NCI-H2081 treated with DMSO at 0.1 percent for 48 hours (cell line): ENCODE measurements at regions not wholly inside any gene's neighbourhood (a gene's known extent, or its start where the extent isn't known, plus 50 kb on each side); places are given as distances from the start of the nearest gene placed in this dataset.
"Not testable (repeated sequence)": the region's sequence is repeated elsewhere in the genome, so short reads cannot be mapped to it uniquely, and the experiment has no call there.

ENCODE experiments used
- DNase-seq: peaks from one replicate; lab custom pipeline; 2025; lab: John Stamatoyannopoulos, UW

DNA sequence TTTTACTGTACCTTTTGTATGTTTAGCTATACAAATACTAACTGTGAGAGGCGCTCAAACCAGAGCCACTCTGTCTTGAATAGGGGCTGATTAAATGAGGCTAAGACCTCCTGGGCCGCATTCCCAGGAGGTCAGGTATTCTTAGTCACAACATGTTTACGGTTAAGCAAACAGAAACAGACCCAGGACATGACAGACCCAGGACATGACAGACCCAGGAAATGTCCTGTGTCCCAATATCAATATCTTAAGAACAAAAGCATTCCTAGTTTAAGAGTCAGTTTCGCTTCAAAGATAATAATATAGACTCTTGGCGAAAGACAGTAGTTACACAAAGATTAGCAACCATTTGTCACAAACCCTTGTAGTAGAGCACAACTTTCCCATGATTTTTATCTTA, 304.5 kb downstream of the CCSER2 start:
- no peak for DNase-seq

DNA sequence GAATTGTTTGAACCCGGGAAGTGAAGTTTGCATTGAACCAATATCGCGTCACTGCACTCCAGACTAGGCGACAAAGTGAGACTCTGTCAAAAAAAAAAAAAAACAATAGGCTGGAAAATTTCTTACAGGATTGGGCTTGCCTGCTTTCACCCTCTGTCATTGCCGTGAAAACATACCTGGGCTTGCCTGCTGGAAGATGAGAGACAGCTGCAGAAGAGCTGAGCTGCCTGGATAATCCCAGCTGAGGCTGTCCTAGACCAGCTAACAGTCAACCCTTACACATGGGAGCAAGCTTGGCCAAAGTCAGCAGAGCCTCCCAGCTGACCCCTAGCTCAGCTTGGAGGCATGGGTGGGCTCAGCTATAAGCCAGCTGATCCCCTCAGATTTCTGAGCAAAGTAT, 306.2 kb downstream of the CCSER2 start:
- no peak for DNase-seq

- not testable (repeated sequence) for DNase-seq
Measured at GRCh38 chr10:84650628-84651027, 322.2 kb downstream of the CCSER2 start.

DNA sequence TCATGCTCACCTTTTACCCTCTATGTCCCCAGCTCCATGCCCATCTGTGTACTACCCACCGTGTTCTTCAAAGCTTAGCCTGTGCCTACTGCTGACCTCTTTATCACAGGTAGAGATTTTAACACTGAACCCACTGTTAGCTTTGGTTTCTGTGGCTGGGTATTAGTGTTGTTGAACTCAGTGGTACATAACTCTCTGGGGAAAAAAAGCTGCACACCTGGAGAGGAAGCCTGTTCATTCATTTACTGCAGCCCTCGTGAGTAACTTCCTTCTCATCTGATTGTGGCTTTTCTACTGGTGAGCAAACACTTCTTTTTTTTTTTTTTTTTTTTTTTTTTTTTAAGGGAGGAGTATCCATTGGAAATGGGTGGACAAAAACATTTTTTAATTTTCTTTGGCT, 326.3 kb downstream of the CCSER2 start:
- DNase-seq, result no peak

DNA sequence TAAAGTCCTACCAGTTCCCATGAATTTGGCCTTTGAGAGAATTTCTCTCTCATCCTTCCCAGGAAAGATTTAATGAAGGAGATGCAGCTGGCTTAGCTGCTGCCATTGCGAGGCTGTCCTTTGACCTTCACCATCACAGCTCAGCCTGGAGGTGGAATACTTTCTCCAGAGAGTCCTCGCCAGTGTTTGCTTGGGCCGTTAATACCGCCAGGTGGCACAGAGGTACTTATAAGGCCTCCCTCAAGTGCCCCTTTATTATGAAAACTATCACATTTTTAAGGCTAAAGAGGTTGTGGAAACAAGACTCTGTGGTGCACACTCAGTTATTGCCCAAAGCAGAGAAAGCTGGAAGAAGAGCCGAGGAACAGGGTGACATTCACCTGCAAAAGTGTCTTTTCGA, 330.6 kb downstream of the CCSER2 start:
- DNase-seq, result no peak

DNA sequence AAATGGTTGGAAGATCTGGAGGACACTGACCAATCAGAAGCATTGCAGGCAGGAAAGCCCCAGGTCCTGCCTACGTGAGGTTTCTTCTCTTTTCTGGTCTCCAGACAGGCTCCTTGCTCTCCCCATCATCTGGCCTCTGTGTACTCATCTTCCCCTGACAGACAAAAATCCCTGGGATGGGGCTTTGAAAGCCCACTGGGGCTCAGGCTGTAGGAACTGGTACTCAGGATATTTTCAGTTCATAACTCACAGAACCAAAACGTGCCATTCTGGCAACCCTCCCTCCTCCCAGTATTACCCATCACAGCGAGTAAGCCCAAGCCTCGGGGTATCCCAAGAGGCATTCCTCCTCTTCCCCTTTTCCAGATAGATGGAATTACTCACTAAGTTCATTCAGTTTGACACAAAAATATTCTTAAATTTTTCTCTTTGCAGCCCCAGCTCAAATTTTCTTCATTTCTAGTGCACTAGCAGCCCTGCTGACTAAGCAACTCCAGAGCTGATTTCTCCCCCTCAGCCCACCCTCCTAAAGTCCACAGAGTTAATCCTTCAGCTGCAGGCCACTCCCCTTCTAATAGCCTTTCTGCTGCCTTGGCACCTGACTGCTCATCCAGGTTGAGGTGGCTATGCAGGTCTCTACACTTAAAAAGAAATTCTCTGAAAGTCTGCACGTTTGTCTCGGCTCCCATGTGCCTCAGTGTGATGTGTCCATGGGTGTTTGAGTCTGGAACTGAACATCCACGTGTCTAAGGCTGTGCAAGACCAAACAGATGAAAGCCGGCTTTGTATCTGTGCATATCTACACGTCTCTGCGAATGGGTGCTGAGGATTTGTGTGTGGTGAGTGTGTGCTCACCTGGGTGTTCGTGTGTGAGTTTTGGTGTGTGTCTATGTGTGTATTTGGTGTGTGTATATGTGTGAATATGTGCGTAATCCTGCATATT, 331.4 kb downstream of the CCSER2 start:
- no peak for DNase-seq

DNA sequence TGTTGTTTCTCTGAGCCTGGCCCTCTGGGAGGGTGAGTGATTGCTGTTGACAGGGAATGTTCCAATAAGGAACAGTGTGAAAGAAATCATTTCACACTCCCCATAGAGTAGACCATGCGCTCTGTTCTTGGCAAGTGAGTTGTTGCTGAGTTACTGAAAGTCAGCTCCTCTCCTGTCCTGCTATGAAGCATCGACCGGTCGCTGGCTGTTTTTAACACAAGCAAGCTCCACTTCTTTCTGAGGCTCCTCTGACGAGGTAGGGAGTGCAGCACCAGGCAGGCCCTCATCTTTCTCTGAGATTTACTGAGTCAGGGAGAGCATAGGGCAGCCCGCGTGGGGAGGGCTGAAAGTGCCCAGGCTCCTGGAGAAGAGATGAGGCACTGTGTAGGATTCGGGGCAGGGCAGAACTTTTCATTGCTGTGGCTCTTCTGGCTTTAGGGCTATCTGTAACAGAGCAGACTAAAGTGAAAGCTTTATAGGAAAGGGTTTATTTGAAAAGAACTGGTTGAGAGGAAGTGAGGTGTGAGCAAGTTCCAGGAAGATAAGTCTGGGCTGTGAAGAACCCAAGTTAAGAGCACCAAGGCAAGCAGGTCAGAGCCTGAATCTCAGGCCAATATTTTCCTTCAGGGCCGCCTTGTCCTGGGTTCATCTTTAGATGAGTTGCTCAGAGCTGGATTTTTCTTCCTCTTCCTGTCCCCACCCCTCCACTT, 332.2 kb downstream of the CCSER2 start:
- DNase-seq, result no peak

DNA sequence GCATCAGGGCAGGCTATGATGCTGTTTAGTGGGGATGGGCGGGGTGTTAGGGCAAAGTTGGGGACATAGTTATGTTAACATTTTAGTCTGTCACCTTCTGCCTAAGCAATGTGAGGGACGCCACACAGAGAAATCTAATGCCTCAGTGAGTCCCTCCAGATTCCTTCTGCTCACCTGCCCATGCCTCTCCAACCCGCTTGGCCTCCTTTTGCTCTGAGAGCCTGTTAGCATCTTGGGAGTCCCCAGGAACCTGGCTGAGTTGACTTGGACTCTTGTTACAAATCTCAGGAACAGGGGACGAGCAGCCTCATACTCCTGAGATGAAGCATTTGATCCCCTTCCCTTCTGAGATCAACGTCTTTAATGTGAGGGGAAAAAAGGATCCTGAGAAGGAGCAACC, 336.8 kb downstream of the CCSER2 start:
- no peak for DNase-seq

DNA sequence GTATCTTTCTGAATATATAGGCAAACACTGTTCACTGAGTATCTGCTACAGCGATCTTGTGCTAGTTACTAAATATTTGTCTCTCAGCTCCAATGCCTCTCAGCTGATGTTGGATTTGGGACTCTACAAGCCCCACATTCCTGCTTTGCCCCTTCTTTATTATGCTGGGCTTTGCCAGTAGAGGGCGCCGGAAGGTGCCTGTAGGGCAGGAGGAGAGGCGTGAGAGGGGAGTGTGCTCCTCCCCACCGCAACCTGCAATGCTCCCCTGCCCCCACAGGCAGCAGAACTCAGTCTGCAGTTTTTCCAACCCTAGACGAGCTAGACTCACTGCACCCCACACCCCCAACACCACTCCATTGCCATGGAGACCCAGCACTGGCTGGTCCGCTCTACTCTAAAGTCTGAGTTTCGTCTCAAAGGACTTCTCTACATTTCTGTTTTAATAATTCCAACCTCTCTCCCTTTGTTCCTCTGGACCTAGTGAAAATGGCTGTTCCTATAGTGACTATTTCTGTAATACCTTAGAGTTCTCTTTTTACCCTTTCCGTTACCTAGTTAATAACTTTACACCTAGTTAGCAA, 337.6 kb downstream of the CCSER2 start:
- no peak for DNase-seq

DNA sequence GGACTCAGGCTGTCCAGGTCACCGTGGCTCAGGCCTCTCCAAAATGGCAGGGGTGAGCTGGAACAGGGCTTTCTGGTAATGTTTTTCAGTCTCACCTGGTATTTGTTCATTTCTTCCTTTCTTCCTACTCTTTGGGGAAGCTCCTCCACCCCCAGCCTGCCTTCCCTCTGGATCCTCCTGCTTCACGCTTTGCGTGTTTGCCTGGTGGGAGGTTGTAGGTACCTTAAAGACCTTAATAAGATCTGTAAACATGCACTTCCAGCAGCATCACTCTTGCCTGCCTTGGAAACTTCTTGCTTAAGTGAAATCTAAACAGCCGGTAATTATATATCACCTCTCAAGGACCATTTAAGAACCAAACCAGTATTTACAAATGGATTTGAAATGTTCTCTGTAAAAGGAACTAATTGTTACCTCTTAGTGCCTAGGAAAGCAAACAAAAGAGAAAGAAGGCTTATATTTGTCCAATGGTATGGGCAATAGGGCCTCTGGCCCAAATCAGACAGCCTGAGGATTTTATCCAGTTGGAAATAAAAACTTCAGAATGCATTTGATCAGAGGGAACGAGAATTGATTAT, 339.9 kb downstream of the CCSER2 start:
- no peak for DNase-seq

GRCh38 chr10:84675060-84675459, 346.7 kb downstream of the CCSER2 start:
- no peak for DNase-seq

DNA sequence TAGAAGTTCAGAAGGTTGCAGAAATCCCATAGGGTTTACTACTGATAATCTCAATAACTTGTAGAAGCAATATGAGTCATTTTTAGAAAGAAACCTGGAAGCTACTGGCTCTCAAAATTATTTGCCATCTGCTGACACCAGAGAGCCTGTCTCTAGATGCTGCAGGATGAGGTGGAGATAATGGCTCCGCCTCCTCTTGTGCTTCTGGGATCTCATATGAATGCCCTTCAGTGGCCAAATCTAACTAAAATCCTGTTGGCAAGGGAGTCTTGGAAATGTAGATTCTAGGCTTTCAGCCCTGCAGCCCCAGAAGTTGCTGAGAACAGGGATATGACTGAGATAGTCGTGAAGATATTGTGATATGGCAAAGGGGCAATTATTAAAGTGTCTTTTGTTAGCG, 348.1 kb downstream of the CCSER2 start:
- DNase-seq, result no peak

DNA sequence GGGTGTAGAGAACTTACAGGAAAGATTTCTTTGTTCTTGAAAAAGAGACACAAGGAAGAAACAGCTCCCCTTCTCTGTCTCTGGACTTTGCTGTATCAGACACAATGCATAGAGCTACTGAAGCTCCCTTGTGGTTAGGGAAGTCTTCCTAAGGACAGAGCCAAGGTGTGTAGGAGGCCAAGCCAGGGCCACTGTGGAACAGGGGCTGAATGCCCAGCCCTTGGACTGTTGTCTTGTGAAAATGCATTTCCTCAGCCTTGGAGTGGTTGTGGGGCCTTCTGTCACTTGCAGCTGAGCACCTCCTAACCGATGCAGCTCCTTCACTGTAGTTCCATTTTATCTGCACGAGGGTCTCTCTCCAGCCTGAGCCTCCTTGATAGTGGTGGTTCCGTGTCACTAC, 353.4 kb downstream of the CCSER2 start:
- no peak for DNase-seq

- no peak for DNase-seq
Measured at GRCh38 chr10:84683550-84683949, 355.2 kb downstream of the CCSER2 start.

DNA sequence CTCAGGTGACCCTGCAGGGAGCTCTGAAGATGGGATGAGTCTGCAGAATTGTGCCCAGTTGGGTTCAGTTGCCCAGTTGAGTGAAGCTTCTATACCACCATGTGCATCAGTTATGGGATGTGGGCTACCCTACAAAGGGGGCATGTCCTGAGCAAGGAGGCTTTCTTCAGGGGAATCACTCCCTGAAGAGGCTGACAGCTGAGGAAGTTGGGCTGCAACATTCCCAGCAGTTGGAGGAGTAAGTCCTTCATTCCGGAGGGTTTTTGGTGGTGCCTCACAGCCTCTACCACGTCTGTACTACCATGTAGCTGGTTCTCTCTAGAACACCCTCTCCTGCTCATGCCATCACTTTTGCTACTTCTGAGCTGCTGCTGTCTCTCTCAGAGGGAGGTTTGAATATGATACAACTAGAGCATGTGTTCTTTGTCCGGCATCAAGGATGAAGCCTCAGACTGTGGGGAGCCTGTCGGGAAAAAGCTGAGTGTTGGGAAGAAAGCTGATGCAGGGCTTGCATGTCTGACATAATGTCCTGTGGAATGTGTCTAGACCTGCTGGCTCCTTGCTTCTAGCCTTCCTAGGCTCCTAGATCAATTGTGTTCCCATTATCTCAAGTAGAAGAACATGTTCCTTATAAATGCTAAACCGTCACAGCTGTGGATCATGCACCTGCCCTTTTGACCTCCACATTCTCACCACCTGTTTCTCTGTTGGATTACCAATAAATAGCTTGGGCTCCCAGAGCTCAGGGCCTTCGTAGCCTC, 355.8 kb downstream of the CCSER2 start:
- no peak for DNase-seq

DNA sequence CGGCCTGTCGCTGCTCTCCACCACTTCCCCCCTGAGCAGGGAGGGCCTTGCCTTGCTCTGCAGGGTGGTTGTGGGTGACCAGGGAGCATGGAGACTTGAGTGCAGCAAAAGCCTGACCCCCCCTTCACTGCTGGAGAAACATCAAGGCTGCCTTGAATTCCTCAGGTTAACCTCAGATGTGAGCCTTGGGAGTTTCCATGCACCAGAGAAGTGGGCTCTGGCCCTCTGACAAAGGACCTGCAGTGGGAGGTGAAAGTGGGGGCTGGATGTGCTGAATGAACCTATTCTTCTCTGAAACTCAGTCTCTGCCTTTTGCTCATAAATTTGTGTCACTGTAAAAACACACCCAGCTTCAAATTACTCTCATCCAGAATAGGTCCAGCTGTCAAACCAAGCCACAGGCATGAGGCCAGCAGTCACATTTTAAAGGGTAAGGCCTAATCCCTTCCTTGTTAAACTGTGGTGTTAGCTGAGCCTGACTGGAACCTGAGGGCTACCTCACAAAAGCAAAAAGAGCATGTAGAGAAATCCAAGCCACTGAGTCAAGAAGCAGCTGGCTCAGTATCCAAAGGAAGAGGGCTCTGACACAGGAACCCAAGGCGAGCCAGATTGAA, 356.8 kb downstream of the CCSER2 start:
- no peak for DNase-seq

GRCh38 chr10:84693006-84693405, 364.6 kb downstream of the CCSER2 start:
- no peak for DNase-seq

DNA sequence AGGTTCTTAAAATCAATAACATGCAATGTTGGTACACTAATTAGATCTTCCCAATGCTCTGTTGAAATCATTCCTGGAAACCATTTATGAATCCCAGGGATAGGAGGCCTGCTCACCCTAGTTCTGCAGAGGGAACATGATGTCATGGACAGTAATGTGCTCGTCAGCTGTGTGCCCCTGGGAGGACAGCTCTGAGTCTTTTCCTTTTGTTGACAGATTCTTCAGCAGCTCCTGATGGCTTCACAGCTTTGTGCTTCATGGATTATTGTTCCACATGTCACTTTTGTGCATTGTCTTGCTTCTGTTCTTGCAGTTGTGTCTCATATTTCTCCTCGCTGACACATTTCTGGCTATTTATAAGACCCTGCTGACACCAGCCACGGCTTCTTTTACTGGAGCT, 367.5 kb downstream of the CCSER2 start:
- DNase-seq, result no peak

DNA sequence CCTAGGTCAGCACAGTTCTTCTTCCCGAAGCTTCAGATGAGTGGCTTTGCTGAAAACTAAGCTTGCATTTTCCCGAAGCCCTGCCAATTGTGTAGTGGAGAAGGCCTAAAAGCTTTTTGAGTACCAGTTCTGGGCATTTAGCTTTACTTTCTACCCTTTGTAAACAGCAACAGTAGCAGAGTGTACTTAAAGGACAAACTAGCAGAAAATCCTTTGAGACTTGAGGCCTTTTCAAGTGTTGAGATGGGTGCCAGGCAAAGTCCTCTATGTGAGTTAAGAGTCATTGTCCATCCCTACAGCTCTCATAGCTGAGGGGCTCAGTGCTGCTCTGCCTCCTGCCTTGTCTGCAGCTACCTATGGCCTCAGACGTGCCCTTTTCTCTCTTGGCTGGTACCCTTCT, 368.2 kb downstream of the CCSER2 start:
- no peak for DNase-seq

GRCh38 chr10:84698989-84699388, 370.6 kb downstream of the CCSER2 start:
- no peak for DNase-seq

DNA sequence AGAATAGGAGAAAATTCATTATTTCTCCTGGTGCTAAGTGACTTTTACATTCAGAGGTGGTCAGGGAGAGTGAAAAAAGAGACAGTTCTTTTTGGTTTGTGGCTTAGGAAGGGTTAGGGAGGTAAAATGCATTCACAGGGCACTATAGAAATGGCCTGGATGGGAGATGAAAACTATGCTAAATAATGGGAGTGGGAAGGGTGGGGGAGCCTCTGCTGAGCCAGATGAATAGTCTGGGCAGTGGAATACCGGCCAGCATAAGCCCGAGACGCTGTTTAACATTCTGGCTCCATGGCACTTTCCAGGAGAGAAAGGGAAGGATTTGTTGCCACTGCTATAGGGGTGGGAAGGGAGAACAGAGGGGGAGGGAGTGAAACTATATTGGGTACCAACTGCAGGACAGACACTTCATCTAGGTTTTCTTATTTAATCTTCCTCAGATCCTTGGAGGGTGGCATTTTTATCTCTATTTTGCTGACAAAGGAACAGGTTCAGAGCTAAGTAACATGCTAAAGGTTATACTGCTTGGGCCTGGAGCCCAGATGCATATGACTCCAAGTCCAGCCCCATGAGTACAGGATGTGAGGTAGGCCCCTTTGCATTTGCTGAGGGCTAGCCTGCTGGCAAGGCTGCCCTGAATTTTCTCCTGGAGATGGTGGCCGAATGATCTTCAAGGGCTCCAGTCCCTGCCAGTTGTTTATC, 372.4 kb downstream of the CCSER2 start:
- no peak for DNase-seq
